ENCODE measurements at regions not wholly inside any gene's neighbourhood (a gene's known extent, or its start where the extent isn't known, plus 50 kb on each side); places are given as distances from the start of the nearest gene placed in this dataset.

GRCh38 chr1:214154596-214155292 lies 126.2 kb upstream of the SMYD2 start:
- no peak for TF ChIP-seq CTCF (IDR thresholded peaks at IDR 0.05)
- no peak for TF ChIP-seq POLR2A (IDR thresholded peaks at IDR 0.05)

All from body of pancreas (tissue), 4 donors.